GM18873 (cell line): ENCODE measurements at regions not wholly inside any gene's neighbourhood (a gene's known extent, or its start where the extent isn't known, plus 50 kb on each side); places are given as distances from the start of the nearest gene placed in this dataset.

Source experiments
- ATAC-seq: cut with Tn5 transposase; IDR thresholded peaks from one replicate; pipeline ENCODE4 v1.9.1; 2021; ENCODE audit warnings: mild to moderate bottlenecking, moderate library complexity, moderate number of reproducible peaks; ENCODE audit not compliant: unreplicated experiment, low FRiP score

- ATAC-seq, result no peak
These were observed 76.8 kb upstream of the TMEM164 start for GRCh38 chrX:109926118-109926517.

- ATAC-seq, result no peak
These were observed 75.9 kb upstream of the TMEM164 start for GRCh38 chrX:109926743-109927662.

- no peak for ATAC-seq
These were observed 75.1 kb upstream of the TMEM164 start for GRCh38 chrX:109927663-109928273.

- no peak for ATAC-seq
These were observed 74.1 kb upstream of the TMEM164 start for GRCh38 chrX:109928596-109929335.

- ATAC-seq, result no peak
These were observed 71.2 kb upstream of the TMEM164 start for GRCh38 chrX:109931677-109932076.

GRCh38 chrX:109934434-109934833, 68.5 kb upstream of the TMEM164 start:
- no peak for ATAC-seq

- no peak for ATAC-seq
These were observed 68.0 kb upstream of the TMEM164 start for GRCh38 chrX:109934935-109935334.

- no peak for ATAC-seq
These were observed 66.8 kb upstream of the TMEM164 start for GRCh38 chrX:109936114-109936513.

- no peak for ATAC-seq
These were observed 66.3 kb upstream of the TMEM164 start for GRCh38 chrX:109936598-109936997.

GRCh38 chrX:109939498-109939897, 63.4 kb upstream of the TMEM164 start:
- ATAC-seq, result no peak

- ATAC-seq, result no peak
These were observed 62.5 kb upstream of the TMEM164 start for GRCh38 chrX:109940411-109940810.

GRCh38 chrX:109943092-109943739, 59.7 kb upstream of the TMEM164 start:
- ATAC-seq, result no peak

GRCh38 chrX:109943740-109944092, 59.2 kb upstream of the TMEM164 start:
- no peak for ATAC-seq

- no peak for ATAC-seq
These were observed 50.9 kb upstream of the TMEM164 start for GRCh38 chrX:109952050-109952449.

GRCh38 chrX:109952985-109953905, 49.7 kb upstream of the TMEM164 start:
- peak; percentile 79 for ATAC-seq
